Activated naive CD8-positive, alpha-beta T cell treated with anti-CD3 and anti-CD28 coated beads, Interleukin-2, amount 10 ng/mL, durations not matched to agents 7 days and 5 days (primary cell): ENCODE measurements at regions not wholly inside any gene's neighbourhood (a gene's known extent, or its start where the extent isn't known, plus 50 kb on each side); places are given as distances from the start of the nearest gene placed in this dataset.

Experiments used
- ATAC-seq: fragments of 150-1000 bp; cut with Tn5 transposase; one replicate; pipeline ENCODE4 v1.10.0; 2021; ENCODE audit warnings: low read depth, moderate library complexity
- POLR2A ChIA-PET: fragments of 350-600 bp; sonication (Branson Sonifier 250); formaldehyde crosslinking; loops from one replicate; lab custom pipeline; 2021; ENCODE audit warnings: antibody characterized with exemption; lab: Charles Lee
- DNase-seq: peaks from one replicate; pipeline ENCODE4 v3.0.0; 2021
- H3K27ac Mint-ChIP-seq: one replicate; pipeline ENCODE4 v1.8.0; 2022; ENCODE audit warnings: mild to moderate bottlenecking, mixed read lengths
- H3K27me3 Mint-ChIP-seq: one replicate; pipeline ENCODE4 v1.8.0; 2022; ENCODE audit warnings: mild to moderate bottlenecking, moderate library complexity, mixed read lengths
- H3K36me3 Mint-ChIP-seq: one replicate; pipeline ENCODE4 v1.8.0; 2021; ENCODE audit warnings: mild to moderate bottlenecking, mixed read lengths
- H3K4me1 Mint-ChIP-seq: one replicate; pipeline ENCODE4 v1.8.0; 2021; ENCODE audit warnings: mixed read lengths
- H3K4me3 Mint-ChIP-seq: one replicate; pipeline ENCODE4 v1.8.0; 2022; ENCODE audit warnings: mild to moderate bottlenecking, moderate library complexity, mixed read lengths
- H3K9me3 Mint-ChIP-seq: one replicate; pipeline ENCODE4 v1.8.0; 2021; ENCODE audit warnings: mixed read lengths

- no peak overlapping the region for H3K4me3 Mint-ChIP-seq
- ATAC-seq (no peak), DNase-seq (no peak)
- H3K4me1 Mint-ChIP-seq: no peaks in the 10 kb centered on the region
- H3K27me3 Mint-ChIP-seq: peaks cover 9% of the 10 kb centered on the region
- no peak overlapping the region for H3K27ac Mint-ChIP-seq
- H3K36me3 Mint-ChIP-seq: no peaks in the 10 kb centered on the region
- no peaks in the 10 kb centered on the region for H3K9me3 Mint-ChIP-seq
- POLR2A ChIA-PET: no interaction called here
Measured at GRCh38 chr2:15043336-15044058, 411.0 kb downstream of the LRATD1 start.

- POLR2A ChIA-PET: no interaction called here
- Mint-ChIP-seq H3K4me3 (no peak overlapping the region), H3K36me3 (no peaks in the 10 kb centered on the region), H3K27ac (no peak overlapping the region), H3K27me3 (peaks cover 9% of the 10 kb centered on the region), H3K4me1 (no peaks in the 10 kb centered on the region), H3K9me3 (no peaks in the 10 kb centered on the region)
- no peak for ATAC-seq
- DNase-seq: no peak
Measured at GRCh38 chr2:15045054-15045453, 412.5 kb downstream of the LRATD1 start.

DNA sequence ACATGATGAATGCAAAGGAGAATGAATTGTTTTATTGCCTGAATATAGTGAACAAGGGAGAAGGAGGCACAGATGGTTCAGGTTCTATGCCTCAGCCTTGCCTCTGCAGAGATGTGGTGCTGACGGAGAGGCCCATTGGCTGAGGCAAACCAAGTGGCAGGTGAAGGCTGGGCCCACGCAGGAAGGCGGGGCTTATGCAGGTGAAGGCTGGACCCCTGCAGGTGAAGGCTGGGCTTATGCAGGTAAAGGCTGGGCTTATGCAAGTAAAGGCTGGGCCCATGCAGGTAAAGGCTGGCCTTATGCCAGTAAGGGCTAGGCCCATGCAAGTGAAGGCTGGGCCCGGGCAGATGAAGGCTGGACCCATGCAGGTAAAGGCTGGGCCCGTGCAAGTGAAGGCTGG is 414.7 kb downstream of the LRATD1 start:
- no peak for DNase-seq
- Mint-ChIP-seq H3K9me3 (no peaks in the 10 kb centered on the region), H3K27ac (no peak overlapping the region), H3K4me1 (no peaks in the 10 kb centered on the region), H3K4me3 (no peak overlapping the region), H3K36me3 (no peaks in the 10 kb centered on the region), H3K27me3 (peaks cover 8% of the 10 kb centered on the region)
- no peak for ATAC-seq
- POLR2A ChIA-PET: no interaction called here

DNA sequence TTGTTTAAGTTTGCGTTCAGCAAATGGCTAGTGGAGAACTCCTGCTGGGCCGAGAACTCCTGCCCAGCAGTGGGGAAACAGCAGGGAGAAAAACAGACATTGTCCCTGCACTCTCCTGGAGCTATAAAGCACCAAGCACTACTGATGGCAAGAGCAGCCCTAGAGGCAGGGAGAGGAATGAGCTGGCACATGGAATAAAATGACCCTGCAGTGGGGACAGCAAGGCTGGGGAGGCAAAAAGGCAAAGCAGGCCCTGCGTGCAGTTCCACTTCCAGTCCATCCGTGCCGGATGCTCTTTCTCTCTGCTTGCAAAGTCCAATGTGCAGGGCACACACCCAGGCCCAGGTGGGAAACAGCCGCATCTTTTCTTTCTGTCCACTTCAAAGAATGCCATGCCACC is 415.5 kb downstream of the LRATD1 start:
- H3K27ac Mint-ChIP-seq: no peak overlapping the region
- H3K36me3 Mint-ChIP-seq: no peaks in the 10 kb centered on the region
- no peaks in the 10 kb centered on the region for H3K4me1 Mint-ChIP-seq
- H3K9me3 Mint-ChIP-seq: no peaks in the 10 kb centered on the region
- DNase-seq: no peak
- no peak for ATAC-seq
- no peak overlapping the region for H3K4me3 Mint-ChIP-seq
- H3K27me3 Mint-ChIP-seq: peaks cover 8% of the 10 kb centered on the region
- POLR2A ChIA-PET: no interaction called here

DNA sequence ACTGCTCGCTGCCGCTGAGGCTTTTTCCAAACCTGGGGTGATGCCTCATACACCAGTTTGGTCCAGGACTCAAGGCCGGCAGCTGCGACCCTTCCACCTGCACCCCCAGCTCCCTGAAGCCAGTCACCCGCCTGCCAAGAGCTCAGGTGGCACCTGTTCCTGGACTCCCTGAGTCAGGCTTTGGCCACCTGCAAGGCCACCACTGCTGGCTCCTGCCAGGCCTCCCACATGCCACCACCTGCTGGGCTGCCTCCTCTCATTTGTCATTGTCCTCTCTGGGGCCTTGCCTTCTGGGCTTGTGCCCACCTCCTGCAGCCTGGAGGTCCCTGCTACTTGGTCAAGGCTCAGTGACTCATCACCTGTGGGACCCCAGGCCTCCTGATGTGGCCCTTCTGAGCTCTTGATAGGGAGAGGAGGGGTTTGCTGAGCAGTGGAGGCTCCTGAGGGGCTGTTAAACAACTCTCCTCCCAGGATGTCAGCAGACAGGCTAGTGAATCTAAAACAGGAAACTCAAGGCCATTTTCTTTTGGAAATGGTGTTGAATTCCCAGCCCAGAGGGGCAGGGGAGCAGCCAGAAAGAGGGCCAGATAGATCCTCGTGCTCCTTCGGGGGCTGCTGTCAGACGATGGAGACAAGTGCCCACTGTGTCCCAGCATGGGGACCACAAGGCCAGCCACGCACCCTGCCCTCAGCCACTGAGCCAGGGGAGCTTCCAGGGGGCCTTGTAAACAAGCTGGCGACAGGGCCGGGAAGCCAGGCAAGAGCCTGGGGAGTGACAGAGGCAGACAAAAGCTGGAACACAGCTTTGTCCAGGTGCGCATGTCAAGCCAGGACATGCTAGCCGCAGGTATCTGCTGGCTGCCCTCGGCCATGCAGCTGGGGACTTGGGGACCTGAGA is 416.8 kb downstream of the LRATD1 start:
- H3K27ac Mint-ChIP-seq: no peak overlapping the region
- H3K4me3 Mint-ChIP-seq: no peak overlapping the region
- H3K4me1 Mint-ChIP-seq: no peaks in the 10 kb centered on the region
- no peaks in the 10 kb centered on the region for H3K9me3 Mint-ChIP-seq
- ATAC-seq: no peak
- H3K36me3 Mint-ChIP-seq: no peaks in the 10 kb centered on the region
- no peak for DNase-seq
- peaks cover 8% of the 10 kb centered on the region for H3K27me3 Mint-ChIP-seq
- POLR2A ChIA-PET: no interaction called here

DNA sequence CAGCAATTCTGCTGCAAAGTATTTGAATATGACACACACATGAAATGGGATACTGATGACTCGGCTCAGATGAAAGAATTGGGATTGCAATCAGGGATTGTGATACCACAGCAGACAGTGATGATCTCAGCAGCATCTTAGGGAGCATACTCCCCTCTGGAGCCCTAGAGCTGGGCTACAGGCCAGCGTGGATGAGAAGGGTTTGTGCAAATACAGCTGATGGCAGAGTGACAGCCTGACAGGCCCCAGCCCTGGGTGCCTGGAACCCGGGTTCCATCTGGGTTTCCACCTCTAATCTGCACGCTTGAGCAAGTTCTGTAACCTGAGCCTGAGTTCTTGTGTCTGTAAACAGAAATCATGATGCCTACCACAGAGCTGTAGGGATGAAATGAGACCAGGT is 418.0 kb downstream of the LRATD1 start:
- DNase-seq (no peak), ATAC-seq (no peak)
- Mint-ChIP-seq H3K4me1 (no peaks in the 10 kb centered on the region), H3K27me3 (peaks cover 9% of the 10 kb centered on the region), H3K27ac (no peak overlapping the region), H3K4me3 (no peak overlapping the region), H3K9me3 (no peaks in the 10 kb centered on the region), H3K36me3 (no peaks in the 10 kb centered on the region)
- POLR2A ChIA-PET: no interaction called here

DNA sequence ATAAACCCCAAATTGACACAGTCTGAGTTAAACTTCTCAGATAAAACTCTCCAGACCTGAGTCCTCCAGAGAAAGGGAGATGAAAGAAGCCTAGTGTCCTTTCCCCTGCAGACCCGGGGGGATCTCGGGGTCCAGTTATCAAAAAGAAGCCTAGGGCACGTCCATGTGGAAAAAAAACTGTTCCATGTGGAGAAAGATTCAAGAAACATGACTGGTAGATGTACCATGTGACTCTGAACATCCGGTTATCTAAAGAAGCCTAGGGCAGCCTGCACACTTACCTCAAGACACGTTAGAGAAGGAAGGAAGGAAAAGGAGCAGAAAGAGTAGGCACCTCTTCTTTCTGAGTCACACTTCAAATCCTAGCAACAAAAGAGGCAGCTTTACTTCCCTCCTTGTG is 421.0 kb downstream of the LRATD1 start:
- Mint-ChIP-seq H3K27ac (no peak overlapping the region), H3K36me3 (no peaks in the 10 kb centered on the region), H3K4me1 (no peaks in the 10 kb centered on the region), H3K27me3 (peaks cover 7% of the 10 kb centered on the region), H3K4me3 (no peak overlapping the region), H3K9me3 (no peaks in the 10 kb centered on the region)
- ATAC-seq (no peak), DNase-seq (no peak)
- POLR2A ChIA-PET: no interaction called here

DNA sequence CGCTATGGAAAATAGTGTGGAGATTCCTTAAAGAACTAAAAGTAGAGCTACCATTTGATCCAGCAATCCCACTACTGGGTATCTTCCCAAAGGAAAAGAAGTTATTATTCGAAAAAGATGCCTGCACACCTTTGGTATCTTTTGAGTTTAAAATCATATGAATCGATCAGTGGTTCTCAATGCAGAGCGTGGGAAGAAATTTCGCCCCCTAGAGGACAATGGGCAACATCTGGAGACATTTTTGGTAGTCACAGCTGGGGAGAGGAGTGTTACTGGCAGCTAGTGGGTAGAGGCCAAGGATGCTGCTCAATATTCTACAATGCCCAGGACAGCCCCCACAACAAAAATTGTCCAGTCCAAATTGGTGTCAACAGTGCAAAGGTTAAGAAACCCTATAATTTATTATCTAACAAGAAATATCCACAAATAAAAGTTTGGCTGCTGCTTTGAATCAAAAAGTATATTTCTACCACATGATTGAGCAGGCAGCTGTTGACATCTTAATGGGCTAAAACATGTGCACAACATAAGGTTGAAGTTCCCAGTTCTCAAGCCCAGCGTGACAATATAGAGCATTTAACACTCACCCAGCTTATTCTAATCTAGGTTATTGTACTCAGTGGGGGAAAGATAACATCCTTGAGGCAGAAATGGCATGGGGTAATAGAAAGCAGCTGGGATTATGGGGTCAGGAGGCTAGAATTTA is 425.7 kb downstream of the LRATD1 start:
- peaks cover 7% of the 10 kb centered on the region for H3K27me3 Mint-ChIP-seq
- H3K9me3 Mint-ChIP-seq: no peaks in the 10 kb centered on the region
- no peak for ATAC-seq
- no peak overlapping the region for H3K27ac Mint-ChIP-seq
- no peaks in the 10 kb centered on the region for H3K36me3 Mint-ChIP-seq
- no peak for DNase-seq
- H3K4me3 Mint-ChIP-seq: no peak overlapping the region
- no peaks in the 10 kb centered on the region for H3K4me1 Mint-ChIP-seq
- POLR2A ChIA-PET: no interaction called here

DNA sequence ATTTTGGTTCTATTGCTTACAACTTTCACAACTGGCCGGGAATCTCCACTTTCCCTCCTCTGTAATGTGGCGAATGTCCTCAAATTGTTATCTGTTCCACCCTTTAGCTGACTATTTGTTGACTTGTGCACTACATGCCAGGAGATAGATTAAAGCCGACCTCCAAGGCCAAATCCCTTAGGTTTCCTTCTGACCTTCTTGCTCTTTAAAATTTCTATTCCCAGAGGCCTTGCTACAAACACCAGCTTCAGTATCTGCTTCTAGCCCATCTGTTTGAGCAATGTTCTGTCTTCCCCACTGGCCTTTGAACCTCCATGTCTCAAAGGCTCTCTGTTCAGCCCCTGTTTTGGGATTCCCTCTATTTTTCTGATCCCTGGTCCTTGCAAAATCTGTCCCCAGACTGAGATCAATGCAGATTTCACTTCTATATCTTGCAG is 426.2 kb downstream of the LRATD1 start:
- H3K4me3 Mint-ChIP-seq: no peak overlapping the region
- H3K9me3 Mint-ChIP-seq: no peaks in the 10 kb centered on the region
- H3K27ac Mint-ChIP-seq: no peak overlapping the region
- POLR2A ChIA-PET: no interaction called here
- no peak for DNase-seq
- no peaks in the 10 kb centered on the region for H3K4me1 Mint-ChIP-seq
- H3K27me3 Mint-ChIP-seq: peaks cover 7% of the 10 kb centered on the region
- no peaks in the 10 kb centered on the region for H3K36me3 Mint-ChIP-seq
- ATAC-seq: no peak

GRCh38 chr2:15059870-15060512 is 427.5 kb downstream of the LRATD1 start:
- ATAC-seq: no peak
- no peaks in the 10 kb centered on the region for H3K36me3 Mint-ChIP-seq
- H3K27me3 Mint-ChIP-seq: peaks cover 4% of the 10 kb centered on the region
- H3K27ac Mint-ChIP-seq: no peak overlapping the region
- H3K4me3 Mint-ChIP-seq: no peak overlapping the region
- H3K4me1 Mint-ChIP-seq: no peaks in the 10 kb centered on the region
- POLR2A ChIA-PET: no interaction called here
- H3K9me3 Mint-ChIP-seq: no peaks in the 10 kb centered on the region
- no peak for DNase-seq

- ATAC-seq (no peak), DNase-seq (no peak)
- Mint-ChIP-seq H3K27ac (no peak overlapping the region), H3K27me3 (no peaks in the 10 kb centered on the region), H3K9me3 (peaks cover 2% of the 10 kb centered on the region), H3K4me3 (no peak overlapping the region), H3K4me1 (no peaks in the 10 kb centered on the region), H3K36me3 (no peaks in the 10 kb centered on the region)
- POLR2A ChIA-PET: no interaction called here
Measured at GRCh38 chr2:15061268-15061667, 428.8 kb downstream of the LRATD1 start.

GRCh38 chr2:15066138-15066537 is 433.6 kb downstream of the LRATD1 start:
- POLR2A ChIA-PET: no interaction called here
- DNase-seq (no peak), ATAC-seq (no peak)
- Mint-ChIP-seq H3K27ac (no peak overlapping the region), H3K4me1 (no peaks in the 10 kb centered on the region), H3K4me3 (no peak overlapping the region), H3K27me3 (peaks cover 6% of the 10 kb centered on the region), H3K9me3 (peaks cover 4% of the 10 kb centered on the region), H3K36me3 (no peaks in the 10 kb centered on the region)

DNA sequence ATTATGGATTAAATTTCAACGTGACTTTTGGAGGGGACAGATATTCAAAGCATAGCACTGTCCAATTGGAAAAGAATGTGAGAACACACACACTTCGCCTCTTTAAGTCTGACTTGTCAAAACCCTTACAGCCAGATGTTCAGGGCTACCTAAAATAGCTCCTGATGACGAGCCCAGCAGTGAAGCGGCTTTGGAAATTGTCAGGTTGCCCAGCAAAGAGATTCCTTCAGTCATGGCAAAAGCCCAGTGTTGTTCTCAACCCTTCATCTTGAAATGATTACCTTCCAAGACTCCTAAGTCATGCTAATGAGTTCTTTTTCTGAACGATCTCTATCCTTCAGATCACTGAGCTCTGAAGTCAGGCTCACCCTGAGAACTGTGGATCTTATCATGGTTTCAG is 436.6 kb downstream of the LRATD1 start:
- DNase-seq (no peak), ATAC-seq (no peak)
- no peaks in the 10 kb centered on the region for H3K4me1 Mint-ChIP-seq
- H3K27ac Mint-ChIP-seq: no peak overlapping the region
- POLR2A ChIA-PET: no interaction called here
- no peaks in the 10 kb centered on the region for H3K36me3 Mint-ChIP-seq
- no peak overlapping the region for H3K4me3 Mint-ChIP-seq
- H3K9me3 Mint-ChIP-seq: peaks cover 4% of the 10 kb centered on the region
- H3K27me3 Mint-ChIP-seq: peaks cover 6% of the 10 kb centered on the region
